ENCODE measurements at regions not wholly inside any gene's neighbourhood (a gene's known extent, or its start where the extent isn't known, plus 50 kb on each side); places are given as distances from the start of the nearest gene placed in this dataset.
"Not testable (repeated sequence)": the region's sequence is repeated elsewhere in the genome, so short reads cannot be mapped to it uniquely, and the experiment has no call there.

- no peak for DNase-seq
- intact Hi-C loops (cut with DNase I): no loop called here
Measured at GRCh38 chr7:52413051-52413450, 622.4 kb upstream of the POM121L12 start.

- DNase-seq: no peak
- intact Hi-C loops (cut with DNase I): no loop called here
Measured at GRCh38 chr7:52410032-52410431, 625.4 kb upstream of the POM121L12 start.

- DNase-seq: peak in 1 of 10 donors; percentile 40
- intact Hi-C loops (cut with DNase I): no loop called here
Measured at GRCh38 chr7:52406808-52407207, 628.6 kb upstream of the POM121L12 start.

- DNase-seq: no peak
- intact Hi-C loops (cut with DNase I): no loop called here
Measured at GRCh38 chr7:52382731-52383130, 652.7 kb upstream of the POM121L12 start.

GRCh38 chr7:52369922-52370321 lies 665.5 kb upstream of the POM121L12 start:
- intact Hi-C loops (cut with DNase I): no loop called here

GRCh38 chr7:52365349-52365748 lies 670.1 kb upstream of the POM121L12 start:
- intact Hi-C loops (cut with DNase I): no loop called here
- DNase-seq: no peak

More at GRCh38 chr7:52369922-52370321, 665.5 kb upstream of the POM121L12 start:
- DNase-seq: no peak

GRCh38 chr7:52362521-52362920 lies 672.9 kb upstream of the POM121L12 start:
- intact Hi-C loops (cut with DNase I): no loop called here
- peak in 2 of 10 donors; percentile 63 to 78 for DNase-seq

- no peak for DNase-seq
- intact Hi-C loops (cut with DNase I): no loop called here
Measured at GRCh38 chr7:52360541-52360940, 674.9 kb upstream of the POM121L12 start.

GRCh38 chr7:52355053-52355452 lies 680.4 kb upstream of the POM121L12 start:
- DNase-seq: no peak
- intact Hi-C loops (cut with DNase I): no loop called here

GRCh38 chr7:52352013-52352981 lies 683.1 kb upstream of the POM121L12 start:
- DNase-seq: no peak
- intact Hi-C loops (cut with DNase I): no loop called here

- DNase-seq: no peak
- intact Hi-C loops (cut with DNase I): no loop called here
Measured at GRCh38 chr7:52344015-52344414, 691.4 kb upstream of the POM121L12 start.

- intact Hi-C loops (cut with DNase I): no loop called here
- DNase-seq: no peak
Measured at GRCh38 chr7:52340067-52340466, 695.4 kb upstream of the POM121L12 start.

GRCh38 chr7:52328328-52328727 lies 707.1 kb upstream of the POM121L12 start:
- DNase-seq; intact Hi-C loops (cut with DNase I): not testable (repeated sequence)

- no peak for DNase-seq
Measured at GRCh38 chr7:52325237-52325636, 710.2 kb upstream of the POM121L12 start.

GRCh38 chr7:52323202-52323746 lies 712.2 kb upstream of the POM121L12 start:
- DNase-seq: no peak
- intact Hi-C loops (cut with DNase I): no loop called here

More at GRCh38 chr7:52325237-52325636, 710.2 kb upstream of the POM121L12 start:
- intact Hi-C loops (cut with DNase I): no loop called here

- no peak for DNase-seq
- intact Hi-C loops (cut with DNase I): no loop called here
Measured at GRCh38 chr7:52320610-52321009, 714.8 kb upstream of the POM121L12 start.

- intact Hi-C loops (cut with DNase I): no loop called here
- DNase-seq: no peak
Measured at GRCh38 chr7:52317921-52318320, 717.5 kb upstream of the POM121L12 start.

GRCh38 chr7:52311886-52312285 lies 723.5 kb upstream of the POM121L12 start:
- DNase-seq: no peak
- intact Hi-C loops (cut with DNase I): no loop called here

- intact Hi-C loops (cut with DNase I): no loop called here
- DNase-seq: no peak
Measured at GRCh38 chr7:52309631-52310030, 725.8 kb upstream of the POM121L12 start.

GRCh38 chr7:52302765-52303520 lies 732.5 kb upstream of the POM121L12 start:
- intact Hi-C loops (cut with DNase I): no loop called here
- DNase-seq: peak in 2 of 10 donors; percentile 59 to 68

GRCh38 chr7:52297128-52297527 lies 738.3 kb upstream of the POM121L12 start:
- intact Hi-C loops (cut with DNase I): no loop called here
- no peak for DNase-seq

Measured in posterior cingulate gyrus (tissue), 11 donors.